SK-N-SH (cell line): ENCODE measurements at regions not wholly inside any gene's neighbourhood (a gene's known extent, or its start where the extent isn't known, plus 50 kb on each side); places are given as distances from the start of the nearest gene placed in this dataset.

ENCODE experiments used
- CTCF ChIA-PET: fragments of 300-600, 350-600 bp; formaldehyde crosslinking; extraction: SDS; loops from one replicate; lab custom pipeline; 2021; lab: Yijun Ruan, JAX
- POLR2A ChIA-PET: fragments of 350-600 bp; sonication (Branson Sonifier 250); formaldehyde crosslinking; extraction: SDS; loops from one replicate; lab custom pipeline; 2020; ENCODE audit warnings: antibody characterized with exemption, inconsistent platforms; lab: Yijun Ruan, JAX
- DNase-seq: peaks from one replicate; pipeline ENCODE4 v3.0.0; 2012
- H2AFZ ChIP-seq: fragments of 200-600 bp; sonication (generic); 2 replicates; pipeline ENCODE4 v1.8.1; 2016; ENCODE audit warnings: antibody characterized with exemption, mild to moderate bottlenecking, low read depth
- H3F3A ChIP-seq: fragments of 200-600 bp; sonication (generic); replicated peaks from 2 replicates; pipeline ENCODE3; 2016; ENCODE audit warnings: antibody characterized with exemption, mild to moderate bottlenecking; ENCODE audit not compliant: insufficient read depth
- H3K27ac ChIP-seq, 2 experiments: fragments of 200-500 bp in 1 of 2; fragments of 200-600 bp in 1 of 2; sonication (Bioruptor generic) in 1 of 2; sonication (generic), shearing (Covaris generic) in 1 of 2; 2 replicates each; pipeline versions ENCODE4 v1.5.1 to v1.6.1; 2014 to 2016; ENCODE audit warnings: low read depth in 2 of 2, inconsistent platforms in 1 of 2, low read length in 1 of 2, mild to moderate bottlenecking in 1 of 2, mixed read lengths in 1 of 2
- H3K27me3 ChIP-seq: fragments of 200-600 bp; sonication (generic), shearing (Covaris generic); 2 replicates; pipeline ENCODE4 v1.6.1; 2016; ENCODE audit warnings: mixed run types; ENCODE audit not compliant: insufficient read depth
- H3K36me3 ChIP-seq, 2 experiments: fragments of 200-500 bp in 1 of 2; fragments of 200-600 bp in 1 of 2; sonication (Bioruptor generic) in 1 of 2; sonication (generic) in 1 of 2; replicated peaks in 1 of 2; 2 replicates each; pipeline versions ENCODE3 to v1.5.1; 2014 to 2016; ENCODE audit warnings: low read length in 1 of 2, mild to moderate bottlenecking in 1 of 2; ENCODE audit not compliant: insufficient read depth in 2 of 2, control insufficient read depth in 1 of 2
- H3K4me1 ChIP-seq, 2 experiments: fragments of 200-500 bp in 1 of 2; fragments of 200-600 bp in 1 of 2; sonication (Bioruptor generic) in 1 of 2; sonication (generic), shearing (Covaris generic) in 1 of 2; 2 replicates each; pipeline versions ENCODE4 v1.5.1 to v1.6.1; 2014 to 2016; ENCODE audit warnings: low read depth in 1 of 2, low read length in 1 of 2, mixed run types in 1 of 2; ENCODE audit not compliant: insufficient read depth in 2 of 2, control insufficient read depth in 1 of 2
- H3K4me2 ChIP-seq: fragments of 200-600 bp; sonication (generic), shearing (Covaris generic); 2 replicates; pipeline ENCODE4 v1.6.1; 2017; ENCODE audit warnings: mixed run types
- H3K4me3 ChIP-seq, 2 experiments: fragments of 200-500 bp in 1 of 2; fragments of 200-600 bp in 1 of 2; sonication (Bioruptor generic) in 1 of 2; sonication (generic), shearing (Covaris generic) in 1 of 2; 2 replicates each; pipeline versions ENCODE4 v1.5.1 to v1.8.1; 2014 to 2016; ENCODE audit warnings: low read depth in 2 of 2, inconsistent platforms in 1 of 2, low read length in 1 of 2, mild to moderate bottlenecking in 1 of 2, mixed read lengths in 1 of 2, moderate library complexity in 1 of 2
- H3K79me2 ChIP-seq: fragments of 200-600 bp; sonication (generic); 2 replicates; pipeline ENCODE4 v1.8.1; 2017; ENCODE audit warnings: mild to moderate bottlenecking; ENCODE audit not compliant: insufficient read depth
- H3K9ac ChIP-seq: fragments of 200-600 bp; sonication (generic); 2 replicates; pipeline ENCODE4 v1.6.1; 2017; ENCODE audit warnings: mixed run types
- H3K9me2 ChIP-seq: fragments of 200-600 bp; sonication (generic); 2 replicates; pipeline ENCODE4 v1.6.1; 2017; ENCODE audit warnings: mixed run types
- H3K9me3 ChIP-seq: fragments of 200-600 bp; sonication (generic); 2 replicates; pipeline ENCODE4 v1.6.1; 2017; ENCODE audit warnings: mixed run types, mild to moderate bottlenecking, moderate library complexity
- H4K20me1 ChIP-seq: fragments of 200-600 bp; sonication (generic); 2 replicates; pipeline ENCODE4 v1.6.1; 2017; ENCODE audit warnings: mild to moderate bottlenecking, mixed run types; ENCODE audit not compliant: insufficient read depth
- CHD2 ChIP-seq: fragments of 150-350 bp; IDR thresholded peaks from 2 replicates; pipeline ENCODE4 v1.6.1; 2018; ENCODE audit warnings: low read length; ENCODE audit not compliant: partially characterized antibody
- ELF1 ChIP-seq: IDR thresholded peaks from 2 replicates; pipeline ENCODE4 v1.4.0; 2012
- EZH2phosphoT487 ChIP-seq: fragments of 200-600 bp; sonication (generic); IDR thresholded peaks from 2 replicates; pipeline ENCODE4 v1.6.1; 2017; ENCODE audit warnings: low read depth, mixed run types, mild to moderate bottlenecking, antibody characterized with exemption, moderate library complexity, borderline replicate concordance
- FOXM1 ChIP-seq: IDR thresholded peaks from 2 replicates; pipeline ENCODE4 v1.4.0; 2012; ENCODE audit warnings: low read depth, mild to moderate bottlenecking
- GABPA ChIP-seq: IDR thresholded peaks from 2 replicates; pipeline ENCODE4 v1.4.0; 2012; ENCODE audit warnings: low read depth, mild to moderate bottlenecking
- JUND ChIP-seq: IDR thresholded peaks from 2 replicates; pipeline ENCODE4 v1.4.0; 2012
- MXI1 ChIP-seq: IDR thresholded peaks from 2 replicates; pipeline ENCODE4 v1.6.1; 2012; ENCODE audit warnings: mild to moderate bottlenecking, low read depth, low read length, improper control_type of control experiment
- NFIC ChIP-seq: IDR thresholded peaks from 2 replicates; pipeline ENCODE4 v1.4.0; 2012; ENCODE audit warnings: borderline replicate concordance
- NRF1 ChIP-seq: IDR thresholded peaks from 2 replicates; pipeline ENCODE4 v1.6.1; 2012; ENCODE audit warnings: low read depth, mild to moderate bottlenecking, low read length
- POLR2AphosphoS5 ChIP-seq: IDR thresholded peaks from 2 replicates; pipeline ENCODE4 v1.6.1; 2012; ENCODE audit warnings: low read depth, low read length
- RFX5 ChIP-seq: IDR thresholded peaks from 2 replicates; pipeline ENCODE4 v1.6.1; 2012; ENCODE audit warnings: mild to moderate bottlenecking, improper control_type of control experiment, low read length
- RXRA ChIP-seq: IDR thresholded peaks from 2 replicates; pipeline ENCODE4 v1.4.0; 2012; ENCODE audit warnings: low read depth, mild to moderate bottlenecking, borderline replicate concordance
- TCF12 ChIP-seq: IDR thresholded peaks from 2 replicates; pipeline ENCODE4 v1.4.0; 2012
- WGBS: methylation state at CpG from one replicate; pipeline ENCODE4 v1.1.6; 2017; ENCODE audit warnings: low lambda C conversion rate; 5-methylcytosine and 5-hydroxymethylcytosine counted together
- TF ChIP-seq, protein P1 (sequence below): fragments of 150-350 bp; IDR thresholded peaks from 2 replicates; pipeline ENCODE4 v1.6.1; 2017; ENCODE audit warnings: antibody characterized with exemption, low read length, low read depth, borderline replicate concordance
- TF ChIP-seq, protein P2 (sequence below): IDR thresholded peaks from 2 replicates; pipeline ENCODE4 v1.4.0; 2012; ENCODE audit warnings: low read depth, borderline replicate concordance
- TF ChIP-seq, protein P3 (sequence below): IDR thresholded peaks from 2 replicates; pipeline ENCODE4 v1.4.0; 2012; ENCODE audit warnings: low read depth

DNA sequence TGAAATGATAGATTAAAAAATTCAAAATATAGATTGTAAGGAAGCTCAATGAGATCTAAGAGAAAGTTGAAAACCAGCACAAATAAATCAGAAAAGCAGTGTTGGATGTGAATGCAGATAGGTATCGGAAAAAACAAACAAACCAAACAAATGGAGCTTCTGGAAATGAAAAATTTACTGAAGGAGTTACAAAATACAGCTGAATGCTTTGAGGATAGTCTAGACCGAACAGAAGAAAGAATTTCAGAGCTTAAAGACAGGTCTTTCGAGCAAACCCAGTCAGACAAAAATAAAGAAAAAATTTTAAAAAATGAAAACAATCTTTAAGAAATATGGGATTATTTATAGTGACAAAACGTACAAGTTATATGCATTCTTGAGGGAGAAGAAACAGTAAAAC, 146.7 kb downstream of the FAM83B start:
- 2% methylated on average over 4 of the region's 4 CpGs for WGBS

DNA sequence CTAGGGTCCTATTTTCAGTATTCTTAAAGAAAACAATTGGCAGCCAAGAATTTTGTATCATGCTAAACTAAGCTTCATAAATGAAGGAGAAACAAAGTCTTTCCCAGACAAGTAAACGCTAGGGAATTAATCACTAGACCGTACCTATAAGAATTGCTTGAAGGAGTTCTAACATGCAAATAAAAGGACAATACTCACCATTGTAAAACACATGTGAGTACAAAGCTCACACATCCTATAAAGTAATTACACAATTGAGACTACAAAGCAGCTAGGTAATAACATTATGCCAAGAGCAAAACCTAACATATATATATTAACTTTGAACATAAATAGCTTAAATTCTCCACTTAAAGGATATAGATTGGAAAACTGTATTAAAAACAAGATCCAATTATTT, 147.4 kb downstream of the FAM83B start:
- H3F3A ChIP-seq, result no peaks in the 10 kb centered on the region
- TF ChIP-seq RXRA (no peak), RFX5 (no peak)
- ChIA-PET CTCF (interaction anchor here (0.9 to 1.4 kb wide), 2 partner anchors 62 to 276 kb away, joined by 3 read pairs; no protein-coding TSS in a partner anchor), POLR2A (no interaction called here)
- no peak overlapping the region for H3K9ac ChIP-seq
- H3K4me1 ChIP-seq, result no peaks in the 10 kb centered on the region
- H3K27me3 ChIP-seq, result no peaks in the 10 kb centered on the region
- H3K9me2 ChIP-seq, result no peaks in the 10 kb centered on the region
- DNase-seq, result no peak
- H4K20me1 ChIP-seq, result no peaks in the 10 kb centered on the region
- no peak overlapping the region for H3K4me3 ChIP-seq
- H2AFZ ChIP-seq, result no peak overlapping the region
- WGBS, result 1% methylated on average over 2 of the region's 2 CpGs
- no peak overlapping the region for H3K4me2 ChIP-seq
- no peak overlapping the region for H3K27ac ChIP-seq
- H3K9me3 ChIP-seq, result no peaks in the 10 kb centered on the region
- no peaks in the 10 kb centered on the region for H3K79me2 ChIP-seq
- no peaks in the 10 kb centered on the region for H3K36me3 ChIP-seq

More for the DNA sequence above, 146.7 kb downstream of the FAM83B start:
- H3K4me1 ChIP-seq, result no peaks in the 10 kb centered on the region
- POLR2A ChIA-PET, result no interaction called here
- H3K9me3 ChIP-seq, result no peaks in the 10 kb centered on the region
- DNase-seq, result no peak
- no peaks in the 10 kb centered on the region for H3F3A ChIP-seq
- H2AFZ ChIP-seq, result no peak overlapping the region
- H3K36me3 ChIP-seq, result no peaks in the 10 kb centered on the region
- no peak overlapping the region for H3K4me2 ChIP-seq
- H3K27me3 ChIP-seq, result no peaks in the 10 kb centered on the region
- no peaks in the 10 kb centered on the region for H4K20me1 ChIP-seq
- H3K4me3 ChIP-seq, result no peak overlapping the region
- TF ChIP-seq, protein P1, sequence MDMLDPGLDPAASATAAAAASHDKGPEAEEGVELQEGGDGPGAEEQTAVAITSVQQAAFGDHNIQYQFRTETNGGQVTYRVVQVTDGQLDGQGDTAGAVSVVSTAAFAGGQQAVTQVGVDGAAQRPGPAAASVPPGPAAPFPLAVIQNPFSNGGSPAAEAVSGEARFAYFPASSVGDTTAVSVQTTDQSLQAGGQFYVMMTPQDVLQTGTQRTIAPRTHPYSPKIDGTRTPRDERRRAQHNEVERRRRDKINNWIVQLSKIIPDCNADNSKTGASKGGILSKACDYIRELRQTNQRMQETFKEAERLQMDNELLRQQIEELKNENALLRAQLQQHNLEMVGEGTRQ, result no peak
- no peak for TF ChIP-seq TCF12
- TF ChIP-seq MXI1, result no peak
- TF ChIP-seq, protein P2, sequence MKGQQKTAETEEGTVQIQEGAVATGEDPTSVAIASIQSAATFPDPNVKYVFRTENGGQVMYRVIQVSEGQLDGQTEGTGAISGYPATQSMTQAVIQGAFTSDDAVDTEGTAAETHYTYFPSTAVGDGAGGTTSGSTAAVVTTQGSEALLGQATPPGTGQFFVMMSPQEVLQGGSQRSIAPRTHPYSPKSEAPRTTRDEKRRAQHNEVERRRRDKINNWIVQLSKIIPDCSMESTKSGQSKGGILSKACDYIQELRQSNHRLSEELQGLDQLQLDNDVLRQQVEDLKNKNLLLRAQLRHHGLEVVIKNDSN, result no peak
- no peak for TF ChIP-seq ELF1
- no peak for TF ChIP-seq GABPA
- no peak overlapping the region for H3K27ac ChIP-seq
- CTCF ChIA-PET, result interaction anchor here (0.9 to 1.4 kb wide), 2 partner anchors 62 to 275 kb away, joined by 3 read pairs; no protein-coding TSS in a partner anchor
- H3K9me2 ChIP-seq, result no peaks in the 10 kb centered on the region
- no peaks in the 10 kb centered on the region for H3K79me2 ChIP-seq
- H3K9ac ChIP-seq, result no peak overlapping the region

DNA sequence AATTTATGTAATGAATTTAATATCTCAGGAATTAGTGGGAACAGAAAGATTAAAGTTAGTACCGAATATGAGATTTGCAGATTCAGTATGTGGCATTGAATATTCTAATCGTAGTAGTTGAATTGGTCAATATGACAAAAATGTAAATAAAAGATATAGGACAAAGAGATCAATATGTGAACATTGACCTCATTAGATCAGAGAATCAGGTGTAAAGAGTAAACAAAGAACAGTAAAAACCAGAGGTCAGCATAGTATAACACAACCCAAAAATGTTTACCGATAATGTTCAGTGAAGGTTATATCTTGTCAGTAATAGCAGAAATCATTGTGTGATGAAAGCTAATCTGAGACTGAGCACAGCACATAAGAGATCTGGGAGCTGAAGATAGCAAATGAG, 152.0 kb downstream of the FAM83B start:
- Histone ChIP-seq H3K4me3 (no peak overlapping the region), H3K36me3 (no peaks in the 10 kb centered on the region), H4K20me1 (no peaks in the 10 kb centered on the region), H3K9me3 (no peaks in the 10 kb centered on the region), H2AFZ (no peak overlapping the region), H3K4me2 (no peak overlapping the region), H3K4me1 (no peaks in the 10 kb centered on the region), H3K79me2 (no peaks in the 10 kb centered on the region), H3K27me3 (no peaks in the 10 kb centered on the region), H3K27ac (no peak overlapping the region), H3F3A (no peaks in the 10 kb centered on the region), H3K9me2 (no peaks in the 10 kb centered on the region), H3K9ac (no peak overlapping the region)
- no peak for DNase-seq
- POLR2A ChIA-PET, result no interaction called here
- TF ChIP-seq NFIC, result no peak
- TF ChIP-seq JUND, result no peak
- TF ChIP-seq, protein P3, sequence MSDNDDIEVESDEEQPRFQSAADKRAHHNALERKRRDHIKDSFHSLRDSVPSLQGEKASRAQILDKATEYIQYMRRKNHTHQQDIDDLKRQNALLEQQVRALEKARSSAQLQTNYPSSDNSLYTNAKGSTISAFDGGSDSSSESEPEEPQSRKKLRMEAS, result no peak
- no peak for TF ChIP-seq POLR2AphosphoS5
- TF ChIP-seq, protein P2, result no peak
- TF ChIP-seq EZH2phosphoT487, result no peak
- no peak for TF ChIP-seq CHD2
- no peak for TF ChIP-seq NRF1
- TF ChIP-seq FOXM1, result no peak
- CTCF ChIA-PET, result no interaction called here
- 31% methylated on average over 3 of the region's 3 CpGs for WGBS
